Fibroblast of skin of abdomen (primary cell): ENCODE measurements at regions not wholly inside any gene's neighbourhood (a gene's known extent, or its start where the extent isn't known, plus 50 kb on each side); places are given as distances from the start of the nearest gene placed in this dataset.

Experiments
- DNase-seq: peaks from one replicate; pipeline ENCODE4 v3.0.0-alpha.2; 2013

- DNase-seq: no peak
These were observed 774.8 kb downstream of the BRINP1 start for GRCh38 chr9:118594428-118594827.

GRCh38 chr9:118595719-118596305, 773.4 kb downstream of the BRINP1 start:
- peak; percentile 32 for DNase-seq

GRCh38 chr9:118596374-118597015, 772.7 kb downstream of the BRINP1 start:
- peak; percentile 34 for DNase-seq

GRCh38 chr9:118606668-118607067, 762.6 kb downstream of the BRINP1 start:
- no peak for DNase-seq

GRCh38 chr9:118609355-118610044, 759.7 kb downstream of the BRINP1 start:
- peak; percentile 17 for DNase-seq

- no peak for DNase-seq
These were observed 757.0 kb downstream of the BRINP1 start for GRCh38 chr9:118612201-118612600.

GRCh38 chr9:118613996-118614395, 755.2 kb downstream of the BRINP1 start:
- no peak for DNase-seq

GRCh38 chr9:118618084-118618483, 751.2 kb downstream of the BRINP1 start:
- no peak for DNase-seq

- DNase-seq: no peak
These were observed 750.4 kb downstream of the BRINP1 start for GRCh38 chr9:118618849-118619248.

GRCh38 chr9:118624608-118625007, 744.6 kb downstream of the BRINP1 start:
- no peak for DNase-seq

GRCh38 chr9:118630079-118630478, 739.2 kb downstream of the BRINP1 start:
- no peak for DNase-seq

- no peak for DNase-seq
These were observed 738.2 kb downstream of the BRINP1 start for GRCh38 chr9:118630931-118631595.

- no peak for DNase-seq
These were observed 737.3 kb downstream of the BRINP1 start for GRCh38 chr9:118631956-118632355.

GRCh38 chr9:118635416-118635815, 733.8 kb downstream of the BRINP1 start:
- no peak for DNase-seq

GRCh38 chr9:118637681-118638080, 731.6 kb downstream of the BRINP1 start:
- no peak for DNase-seq

- no peak for DNase-seq
These were observed 728.2 kb downstream of the BRINP1 start for GRCh38 chr9:118640836-118641560.

- DNase-seq: no peak
These were observed 726.1 kb downstream of the BRINP1 start for GRCh38 chr9:118643118-118643517.

GRCh38 chr9:118644066-118644465, 725.2 kb downstream of the BRINP1 start:
- no peak for DNase-seq

- DNase-seq: no peak
These were observed 721.9 kb downstream of the BRINP1 start for GRCh38 chr9:118647331-118647730.

- no peak for DNase-seq
These were observed 718.8 kb downstream of the BRINP1 start for GRCh38 chr9:118650417-118650816.

GRCh38 chr9:118651511-118651910, 717.7 kb downstream of the BRINP1 start:
- DNase-seq: no peak

GRCh38 chr9:118652258-118652657, 717.0 kb downstream of the BRINP1 start:
- DNase-seq: no peak

GRCh38 chr9:118652912-118653311, 716.3 kb downstream of the BRINP1 start:
- DNase-seq: no peak
